ENCODE measurements at regions not wholly inside any gene's neighbourhood (a gene's known extent, or its start where the extent isn't known, plus 50 kb on each side); places are given as distances from the start of the nearest gene placed in this dataset.

DNA sequence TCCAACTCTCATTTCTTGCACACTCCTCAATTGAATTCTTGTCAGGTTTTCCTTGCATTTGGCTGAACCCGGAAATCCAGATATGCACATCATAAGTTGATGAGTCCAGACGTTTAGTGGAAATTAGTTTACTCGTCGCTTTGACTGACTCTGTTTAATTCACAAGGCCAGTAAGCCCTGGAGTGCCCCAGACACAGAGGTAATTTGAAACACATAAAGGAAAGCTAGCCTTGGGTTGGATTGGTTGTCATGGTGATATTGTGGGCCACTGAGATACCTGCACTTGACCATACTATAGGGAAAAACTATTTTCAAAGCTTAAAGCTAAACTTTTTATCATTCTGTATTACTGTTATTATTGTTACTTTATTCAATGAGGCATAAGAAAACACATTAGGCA is 178.3 kb upstream of the CA10 start:
- H3K9me3 ChIP-seq (ENCODE audit: control insufficient read depth, low read length), result no peaks in the 10 kb centered on the region
- H3K4me3 ChIP-seq (ENCODE audit: low read length), result no peak overlapping the region
- H3K27me3 ChIP-seq (replicated peaks; ENCODE audit: control insufficient read depth, insufficient read depth, low read length), result no peaks in the 10 kb centered on the region
- no peaks in the 10 kb centered on the region for H3K36me3 ChIP-seq (ENCODE audit: control insufficient read depth, insufficient read depth, low read length, severe bottlenecking)
- no peak overlapping the region for H3K9ac ChIP-seq (ENCODE audit: low read length)
- H3K4me1 ChIP-seq (ENCODE audit: control insufficient read depth, insufficient read depth, low read length), result no peaks in the 10 kb centered on the region
- no peak for DNase-seq (ENCODE audit: low read depth)

DNA sequence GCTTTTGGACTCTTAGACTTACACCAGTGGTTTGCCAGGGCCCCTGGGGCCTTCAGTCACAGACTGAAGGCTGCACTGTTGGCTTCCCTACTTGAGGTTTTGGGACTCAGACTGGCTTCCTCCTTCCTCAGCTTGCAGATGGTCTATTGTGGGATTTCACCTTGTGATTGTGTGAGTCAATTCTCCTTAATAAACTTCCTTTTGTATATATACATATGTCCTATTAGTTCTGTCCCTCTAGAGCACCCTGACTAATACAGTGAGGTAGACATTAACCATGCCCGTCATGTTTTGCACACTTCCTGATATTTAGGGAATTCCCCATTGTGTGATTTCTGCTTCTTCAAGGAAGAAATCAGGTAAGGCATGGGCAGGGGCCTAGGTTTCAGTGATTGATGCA is 147.8 kb upstream of the CA10 start:
- Histone ChIP-seq H3K4me3 (ENCODE audit: low read length) (no peak overlapping the region), H3K9ac (ENCODE audit: low read length) (no peak overlapping the region), H3K36me3 (ENCODE audit: control insufficient read depth, insufficient read depth, low read length, severe bottlenecking) (no peaks in the 10 kb centered on the region), H3K4me1 (ENCODE audit: control insufficient read depth, insufficient read depth, low read length) (no peaks in the 10 kb centered on the region), H3K9me3 (ENCODE audit: control insufficient read depth, low read length) (no peaks in the 10 kb centered on the region), H3K27me3 (replicated peaks; ENCODE audit: control insufficient read depth, insufficient read depth, low read length) (no peaks in the 10 kb centered on the region)
- DNase-seq (ENCODE audit: low read depth), result no peak

DNA sequence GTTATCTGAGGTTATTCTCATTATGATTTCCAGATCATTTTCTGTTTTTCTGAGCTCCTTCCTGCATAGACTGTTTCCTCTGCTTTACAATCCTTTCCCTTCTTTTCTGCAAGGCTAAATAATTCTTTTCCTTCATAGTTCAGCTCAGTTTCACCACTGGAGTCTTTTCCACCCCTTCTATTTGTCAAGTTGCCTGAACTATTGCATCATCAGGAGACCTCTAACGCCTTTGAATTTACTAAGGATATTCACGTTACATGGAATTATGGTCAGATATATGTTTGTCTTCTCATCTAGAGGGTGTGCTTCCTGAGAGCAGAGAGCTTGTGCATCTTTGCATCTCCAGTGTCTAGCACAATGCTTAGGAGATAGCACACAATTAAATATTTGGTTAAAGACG is 140.4 kb upstream of the CA10 start:
- Histone ChIP-seq H3K9ac (ENCODE audit: low read length) (no peak overlapping the region), H3K9me3 (ENCODE audit: control insufficient read depth, low read length) (no peaks in the 10 kb centered on the region), H3K27me3 (replicated peaks; ENCODE audit: control insufficient read depth, insufficient read depth, low read length) (peaks cover 4% of the 10 kb centered on the region), H3K36me3 (ENCODE audit: control insufficient read depth, insufficient read depth, low read length, severe bottlenecking) (no peaks in the 10 kb centered on the region), H3K4me1 (ENCODE audit: control insufficient read depth, insufficient read depth, low read length) (no peaks in the 10 kb centered on the region), H3K4me3 (ENCODE audit: low read length) (no peak overlapping the region)
- no peak for DNase-seq (ENCODE audit: low read depth)

DNA sequence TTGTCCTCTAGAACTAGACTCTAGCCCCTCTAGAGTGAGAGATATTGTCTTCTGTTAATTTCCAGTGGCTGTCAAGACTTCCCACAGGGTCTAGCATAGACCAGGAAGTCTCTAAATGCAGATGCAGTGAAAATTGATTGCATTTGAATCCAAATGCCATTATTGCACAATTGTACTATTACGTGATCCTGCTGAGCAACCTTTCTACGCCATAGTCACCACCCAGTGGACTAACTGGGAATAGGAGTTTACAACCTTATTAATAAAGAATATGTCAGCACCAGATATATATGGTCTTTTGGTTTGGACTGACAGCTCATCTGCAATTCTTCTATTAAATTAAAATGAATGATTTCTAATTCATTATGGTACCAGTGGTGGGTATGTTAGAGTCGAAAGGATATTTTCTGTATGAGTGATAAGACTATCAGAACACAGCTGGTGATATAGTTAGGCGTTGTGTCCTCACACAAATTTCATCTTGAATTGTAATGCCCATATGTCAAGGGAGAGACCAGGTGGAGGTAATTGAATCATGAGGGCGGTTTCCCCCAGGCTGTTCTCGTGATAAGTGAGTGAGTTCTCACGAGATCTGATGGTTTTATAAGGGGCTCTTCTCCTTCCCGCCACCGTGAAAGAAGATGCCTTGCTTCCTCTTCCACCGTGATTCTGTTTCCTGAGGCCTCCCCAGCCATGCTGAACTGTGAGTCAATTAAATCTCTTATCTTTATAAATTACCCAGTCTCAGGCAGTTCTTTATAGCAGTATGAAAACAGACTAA is 138.9 kb upstream of the CA10 start:
- Histone ChIP-seq H3K27me3 (replicated peaks; ENCODE audit: control insufficient read depth, insufficient read depth, low read length) (peaks cover 4% of the 10 kb centered on the region), H3K4me3 (ENCODE audit: low read length) (no peak overlapping the region), H3K9ac (ENCODE audit: low read length) (no peak overlapping the region), H3K4me1 (ENCODE audit: control insufficient read depth, insufficient read depth, low read length) (no peaks in the 10 kb centered on the region), H3K36me3 (ENCODE audit: control insufficient read depth, insufficient read depth, low read length, severe bottlenecking) (no peaks in the 10 kb centered on the region), H3K9me3 (ENCODE audit: control insufficient read depth, low read length) (no peaks in the 10 kb centered on the region)
- no peak for DNase-seq (ENCODE audit: low read depth)

DNA sequence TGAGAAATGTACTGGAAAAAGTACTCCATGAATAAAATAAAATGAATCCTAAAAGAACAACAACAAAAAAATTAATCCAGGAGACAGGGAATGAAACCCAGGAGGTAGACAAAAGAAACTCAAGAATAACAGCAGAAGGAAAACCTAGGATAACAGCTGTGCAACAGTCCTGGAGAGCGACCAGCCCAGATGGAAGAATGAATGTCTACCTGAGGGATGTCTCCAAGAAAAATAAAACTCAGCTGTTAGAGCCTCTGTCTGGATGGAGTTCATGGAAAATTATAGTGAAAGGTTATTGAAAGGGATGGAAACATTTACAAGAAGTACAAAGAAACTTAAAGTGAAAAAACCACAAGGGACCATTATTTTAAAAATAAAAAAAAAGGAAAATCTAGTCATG is 135.8 kb upstream of the CA10 start:
- Histone ChIP-seq H3K36me3 (ENCODE audit: control insufficient read depth, insufficient read depth, low read length, severe bottlenecking) (no peaks in the 10 kb centered on the region), H3K4me3 (ENCODE audit: low read length) (no peak overlapping the region), H3K27me3 (replicated peaks; ENCODE audit: control insufficient read depth, insufficient read depth, low read length) (no peaks in the 10 kb centered on the region), H3K9ac (ENCODE audit: low read length) (no peak overlapping the region), H3K9me3 (ENCODE audit: control insufficient read depth, low read length) (no peaks in the 10 kb centered on the region), H3K4me1 (ENCODE audit: control insufficient read depth, insufficient read depth, low read length) (no peaks in the 10 kb centered on the region)
- no peak for DNase-seq (ENCODE audit: low read depth)

DNA sequence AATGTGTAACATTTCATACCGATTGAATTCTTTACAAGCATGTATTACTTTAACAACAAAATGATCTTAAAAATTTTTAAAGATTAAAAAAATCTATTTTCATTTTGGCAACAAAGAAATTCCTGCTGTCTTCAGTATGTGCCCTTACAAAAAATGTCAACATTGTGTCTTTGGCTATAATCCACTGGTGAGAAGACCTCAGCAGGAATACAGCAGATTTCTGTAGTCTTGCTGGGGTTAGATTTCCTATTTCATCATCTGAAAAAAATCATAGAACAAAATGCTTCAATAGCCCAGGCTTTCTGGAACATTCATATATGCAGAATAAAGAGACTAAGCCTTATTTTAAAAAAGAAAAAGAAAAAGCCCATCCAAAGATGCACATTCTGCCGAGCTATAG is 129.1 kb upstream of the CA10 start:
- no peaks in the 10 kb centered on the region for H3K9me3 ChIP-seq (ENCODE audit: control insufficient read depth, low read length)
- no peak for DNase-seq (ENCODE audit: low read depth)
- H3K4me3 ChIP-seq (ENCODE audit: low read length), result no peak overlapping the region
- no peaks in the 10 kb centered on the region for H3K27me3 ChIP-seq (replicated peaks; ENCODE audit: control insufficient read depth, insufficient read depth, low read length)
- H3K4me1 ChIP-seq (ENCODE audit: control insufficient read depth, insufficient read depth, low read length), result no peaks in the 10 kb centered on the region
- no peak overlapping the region for H3K9ac ChIP-seq (ENCODE audit: low read length)
- no peaks in the 10 kb centered on the region for H3K36me3 ChIP-seq (ENCODE audit: control insufficient read depth, insufficient read depth, low read length, severe bottlenecking)

DNA sequence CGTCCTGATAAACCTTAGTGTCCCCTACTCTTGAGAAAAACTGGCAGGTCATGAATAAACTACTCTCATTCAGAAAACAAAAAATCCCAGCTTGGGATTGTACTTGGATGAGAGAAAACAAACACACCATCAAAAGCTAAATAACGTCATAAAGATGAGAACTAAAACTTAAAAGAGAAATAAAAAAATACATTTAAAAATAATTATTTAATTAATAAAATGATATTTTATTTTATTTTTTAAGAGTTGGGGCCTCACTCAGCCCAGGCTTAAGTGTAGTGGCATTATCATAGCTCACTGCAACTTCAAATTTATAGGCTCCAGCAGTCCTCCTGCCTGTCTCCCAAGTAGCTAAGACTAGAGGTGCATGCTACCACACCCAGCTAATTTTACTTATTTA is 125.4 kb upstream of the CA10 start:
- H3K9ac ChIP-seq (ENCODE audit: low read length), result no peak overlapping the region

DNA sequence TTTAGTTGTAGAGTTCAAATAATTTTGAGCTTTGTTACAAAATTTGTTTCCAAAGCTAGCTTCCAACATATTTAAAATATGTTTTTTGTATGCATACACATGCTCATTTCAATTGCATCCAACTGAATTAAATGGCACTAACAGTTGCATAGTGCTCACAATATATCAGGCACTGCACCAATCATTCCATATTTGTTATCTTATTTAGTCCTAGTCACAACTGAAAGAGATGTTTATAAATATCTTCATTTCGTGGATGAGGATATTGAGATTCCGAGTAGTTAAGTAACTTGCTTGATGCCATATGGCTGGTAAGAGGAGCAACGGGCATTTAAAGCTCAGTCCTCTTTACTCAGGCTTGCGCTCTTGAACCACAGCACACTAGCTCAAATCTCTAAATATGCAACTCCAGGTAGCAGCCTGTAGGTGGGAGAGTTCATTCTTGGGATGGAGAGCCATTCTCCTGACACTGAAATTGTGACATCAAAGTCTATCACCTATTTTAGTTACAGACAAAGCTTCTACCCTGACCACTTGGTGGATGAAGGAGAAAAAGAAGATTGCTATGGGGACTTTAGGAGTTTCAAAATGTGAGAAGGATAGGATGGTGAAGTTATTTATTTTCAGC is 118.0 kb upstream of the CA10 start:
- no peaks in the 10 kb centered on the region for H3K36me3 ChIP-seq (ENCODE audit: control insufficient read depth, insufficient read depth, low read length, severe bottlenecking)
- no peaks in the 10 kb centered on the region for H3K27me3 ChIP-seq (replicated peaks; ENCODE audit: control insufficient read depth, insufficient read depth, low read length)
- H3K4me1 ChIP-seq (ENCODE audit: control insufficient read depth, insufficient read depth, low read length), result no peaks in the 10 kb centered on the region
- no peak overlapping the region for H3K9ac ChIP-seq (ENCODE audit: low read length)
- H3K4me3 ChIP-seq (ENCODE audit: low read length), result no peak overlapping the region
- no peak for DNase-seq (ENCODE audit: low read depth)
- no peaks in the 10 kb centered on the region for H3K9me3 ChIP-seq (ENCODE audit: control insufficient read depth, low read length)

More for the DNA sequence above, 125.4 kb upstream of the CA10 start:
- Histone ChIP-seq H3K27me3 (replicated peaks; ENCODE audit: control insufficient read depth, insufficient read depth, low read length) (no peaks in the 10 kb centered on the region), H3K9me3 (ENCODE audit: control insufficient read depth, low read length) (no peaks in the 10 kb centered on the region), H3K36me3 (ENCODE audit: control insufficient read depth, insufficient read depth, low read length, severe bottlenecking) (no peaks in the 10 kb centered on the region), H3K4me3 (ENCODE audit: low read length) (no peak overlapping the region), H3K4me1 (ENCODE audit: control insufficient read depth, insufficient read depth, low read length) (no peaks in the 10 kb centered on the region)
- DNase-seq (ENCODE audit: low read depth), result no peak

DNA sequence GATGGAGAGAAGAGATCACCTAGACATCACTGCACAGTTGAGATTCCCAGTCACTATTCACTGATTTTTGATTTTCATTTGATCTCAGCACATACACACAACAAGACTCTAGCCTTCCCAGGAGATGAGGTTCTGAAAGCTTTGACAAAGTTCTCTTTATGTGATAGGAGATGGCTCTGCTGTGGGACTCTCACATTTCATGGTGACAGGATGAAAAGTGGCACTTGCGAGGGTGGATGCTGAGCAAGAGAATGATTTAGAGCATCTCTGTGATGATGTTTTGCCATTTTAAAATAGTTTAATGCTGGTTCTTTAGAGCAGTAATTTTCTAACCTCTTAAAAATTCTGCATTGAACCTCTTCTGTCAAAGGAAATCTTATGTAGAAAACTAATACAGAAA is 113.3 kb upstream of the CA10 start:
- Histone ChIP-seq H3K4me1 (ENCODE audit: control insufficient read depth, insufficient read depth, low read length) (no peaks in the 10 kb centered on the region), H3K9me3 (ENCODE audit: control insufficient read depth, low read length) (no peaks in the 10 kb centered on the region), H3K36me3 (ENCODE audit: control insufficient read depth, insufficient read depth, low read length, severe bottlenecking) (no peaks in the 10 kb centered on the region), H3K27me3 (replicated peaks; ENCODE audit: control insufficient read depth, insufficient read depth, low read length) (no peaks in the 10 kb centered on the region), H3K9ac (ENCODE audit: low read length) (no peak overlapping the region), H3K4me3 (ENCODE audit: low read length) (no peak overlapping the region)
- DNase-seq (ENCODE audit: low read depth), result no peak

DNA sequence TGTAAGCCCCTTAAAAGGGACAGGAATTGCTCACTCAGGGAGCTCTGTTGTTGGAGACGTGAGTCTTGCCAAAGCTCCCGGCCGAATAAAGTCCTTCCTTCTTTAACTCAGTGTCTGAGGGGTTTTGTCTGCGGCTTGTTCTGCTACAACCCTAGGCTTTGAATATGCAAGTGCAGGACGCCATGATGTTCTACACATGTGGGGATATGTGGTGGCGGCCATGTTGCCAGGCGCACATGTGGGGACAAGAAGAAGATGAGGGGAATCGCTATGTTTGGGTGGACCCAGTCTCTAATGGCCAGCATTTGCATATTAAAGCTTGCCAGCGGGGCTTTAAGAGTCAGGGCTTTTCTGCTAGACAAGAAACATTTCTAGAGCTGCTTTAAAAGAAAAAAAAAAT is 96.8 kb upstream of the CA10 start:
- Histone ChIP-seq H3K9me3 (ENCODE audit: control insufficient read depth, low read length) (peaks cover 3% of the 10 kb centered on the region), H3K27me3 (replicated peaks; ENCODE audit: control insufficient read depth, insufficient read depth, low read length) (no peaks in the 10 kb centered on the region), H3K4me1 (ENCODE audit: control insufficient read depth, insufficient read depth, low read length) (no peaks in the 10 kb centered on the region), H3K9ac (ENCODE audit: low read length) (no peak overlapping the region), H3K36me3 (ENCODE audit: control insufficient read depth, insufficient read depth, low read length, severe bottlenecking) (no peaks in the 10 kb centered on the region), H3K4me3 (ENCODE audit: low read length) (no peak overlapping the region)
- no peak for DNase-seq (ENCODE audit: low read depth)

DNA sequence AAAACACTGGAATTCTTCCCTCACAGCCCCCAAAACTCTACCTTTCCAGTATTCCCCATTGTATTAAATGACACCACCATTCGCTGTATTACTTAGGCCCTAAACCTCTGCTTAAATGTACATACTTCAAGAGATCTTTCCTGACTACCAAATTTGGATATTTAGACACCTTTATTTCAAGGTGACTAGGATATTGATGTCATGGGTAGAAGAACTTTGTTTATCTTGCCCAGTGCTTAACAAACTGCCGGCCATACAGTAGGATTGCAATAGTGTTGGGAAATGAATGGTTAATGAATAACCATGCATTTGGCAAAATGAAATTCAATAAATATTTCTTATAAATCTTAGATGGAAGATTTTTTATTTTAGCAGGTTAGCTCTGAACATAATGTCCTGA is 86.2 kb upstream of the CA10 start:
- DNase-seq (ENCODE audit: low read depth), result no peak
- Histone ChIP-seq H3K4me3 (ENCODE audit: low read length) (no peak overlapping the region), H3K4me1 (ENCODE audit: control insufficient read depth, insufficient read depth, low read length) (no peaks in the 10 kb centered on the region), H3K36me3 (ENCODE audit: control insufficient read depth, insufficient read depth, low read length, severe bottlenecking) (no peaks in the 10 kb centered on the region), H3K9ac (ENCODE audit: low read length) (no peak overlapping the region), H3K9me3 (ENCODE audit: control insufficient read depth, low read length) (no peaks in the 10 kb centered on the region), H3K27me3 (replicated peaks; ENCODE audit: control insufficient read depth, insufficient read depth, low read length) (no peaks in the 10 kb centered on the region)

DNA sequence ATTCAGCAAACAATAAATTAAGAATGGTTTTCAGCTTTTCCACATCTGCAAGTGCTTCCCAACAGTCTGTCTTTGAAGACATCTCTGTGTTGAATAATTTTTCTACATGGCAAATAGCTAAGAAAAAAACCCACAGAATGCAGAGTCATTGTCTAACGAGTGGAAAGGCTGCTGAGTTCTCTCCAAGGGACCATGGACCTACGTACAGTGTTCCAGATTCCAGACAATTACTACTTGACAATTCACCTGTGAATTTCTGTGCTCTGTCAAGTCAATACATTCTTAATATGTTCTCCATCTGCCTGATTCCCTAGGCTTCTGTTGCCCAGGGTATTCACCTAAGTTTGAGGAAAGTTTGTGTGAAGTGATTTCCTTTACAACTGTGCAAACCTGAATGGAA is 83.8 kb upstream of the CA10 start:
- H3K4me1 ChIP-seq (ENCODE audit: control insufficient read depth, insufficient read depth, low read length), result no peaks in the 10 kb centered on the region

More for the DNA sequence above, 83.8 kb upstream of the CA10 start:
- Histone ChIP-seq H3K4me3 (ENCODE audit: low read length) (no peak overlapping the region), H3K27me3 (replicated peaks; ENCODE audit: control insufficient read depth, insufficient read depth, low read length) (no peaks in the 10 kb centered on the region), H3K9ac (ENCODE audit: low read length) (no peak overlapping the region), H3K9me3 (ENCODE audit: control insufficient read depth, low read length) (no peaks in the 10 kb centered on the region), H3K36me3 (ENCODE audit: control insufficient read depth, insufficient read depth, low read length, severe bottlenecking) (no peaks in the 10 kb centered on the region)
- DNase-seq (ENCODE audit: low read depth), result no peak
